Psoas muscle (tissue), 7 donors: ENCODE measurements at regions not wholly inside any gene's neighbourhood (a gene's known extent, or its start where the extent isn't known, plus 50 kb on each side); places are given as distances from the start of the nearest gene placed in this dataset.

ENCODE experiments used
- ATAC-seq, 4 donors: fragments of 200-7000 bp; cut with Tn5 transposase; one replicate each; pipeline ENCODE4 v1.9.1; 2020; ENCODE audit warnings: moderate library complexity in 3 of 4, mild to moderate bottlenecking in 2 of 4
- DNase-seq, 2 donors: peaks; one replicate each; pipeline ENCODE4 v3.0.0-alpha.2; 2020
- H3K27ac ChIP-seq: fragments of 200-600 bp; one replicate; pipeline ENCODE4 v1.8.0; 2022
- H3K27me3 ChIP-seq, 3 donors: fragments of 200-600 bp in 1 of 3; one replicate each; pipeline versions ENCODE4 v1.6.1 to v1.8.0; 2013 to 2022; ENCODE audit warnings: low read length in 2 of 3, mild to moderate bottlenecking in 2 of 3, moderate library complexity in 1 of 3; ENCODE audit not compliant: insufficient read depth in 3 of 3
- H3K36me3 ChIP-seq, 2 donors: fragments of 200-600 bp in 1 of 2; one replicate each; pipeline versions ENCODE4 v1.6.1 to v1.8.0; 2013 to 2022; ENCODE audit warnings: low read depth in 1 of 2, mild to moderate bottlenecking in 1 of 2, moderate library complexity in 1 of 2; ENCODE audit not compliant: insufficient read depth in 1 of 2
- H3K4me1 ChIP-seq: fragments of 200-600 bp; one replicate; pipeline ENCODE4 v1.8.0; 2022
- H3K4me3 ChIP-seq: fragments of 200-600 bp; one replicate; pipeline ENCODE4 v1.8.0; 2022; ENCODE audit warnings: mild to moderate bottlenecking
- H3K9me3 ChIP-seq: fragments of 200-600 bp; one replicate; pipeline ENCODE4 v1.8.0; 2022
- CTCF ChIP-seq: fragments of 200-600 bp; IDR thresholded peaks from one replicate; pipeline ENCODE4 v1.8.0; 2022; ENCODE audit warnings: antibody characterized with exemption
- WGBS, 3 donors: extraction: QIAGEN DNeasy Blood & Tissue Kit; methylation state at CpG; one replicate each; pipeline versions ENCODE4 v1.1.6 to v1.1.7; 2013; 5-methylcytosine and 5-hydroxymethylcytosine counted together
- intact Hi-C, 2 donors: fragments of 100-400 bp; cut with DNase I; formaldehyde crosslinking; loops; one replicate each; pipeline versions ENCODE4 v1.11.0 to v1.14.2; 2022
- donor health status: healthy with polysubstance abuse.
- donor health status: DM: no; HTN: no; CAD: no; lungs with moderate emphysema.
- donor health status: Bipolar disorder and iron deficiency.
- donor health status: healthy.
- donor health status: DM: yes; HTN: yes; CAD: no.
- donor health status: DM: no; HTN: no; CAD: no.
- donor health status: DM: yes; HTN: yes; CAD: no.

GRCh38 chr12:30537228-30537627, 158.4 kb downstream of the IPO8 start:
- Histone ChIP-seq H3K36me3 (no peaks in the 10 kb centered on the region), H3K4me3 (no peak overlapping the region), H3K4me1 (no peaks in the 10 kb centered on the region), H3K27ac (no peak overlapping the region), H3K9me3 (peaks cover 9% of the 10 kb centered on the region), H3K27me3 (no peaks in the 10 kb centered on the region)
- WGBS, 3 donors: 89 to 93% (median 90%) methylated on average over 2 of the region's 2 CpGs
- DNase-seq (no peak), ATAC-seq (no peak)
- intact Hi-C loops: no loop called here
- no peak for TF ChIP-seq CTCF

DNA sequence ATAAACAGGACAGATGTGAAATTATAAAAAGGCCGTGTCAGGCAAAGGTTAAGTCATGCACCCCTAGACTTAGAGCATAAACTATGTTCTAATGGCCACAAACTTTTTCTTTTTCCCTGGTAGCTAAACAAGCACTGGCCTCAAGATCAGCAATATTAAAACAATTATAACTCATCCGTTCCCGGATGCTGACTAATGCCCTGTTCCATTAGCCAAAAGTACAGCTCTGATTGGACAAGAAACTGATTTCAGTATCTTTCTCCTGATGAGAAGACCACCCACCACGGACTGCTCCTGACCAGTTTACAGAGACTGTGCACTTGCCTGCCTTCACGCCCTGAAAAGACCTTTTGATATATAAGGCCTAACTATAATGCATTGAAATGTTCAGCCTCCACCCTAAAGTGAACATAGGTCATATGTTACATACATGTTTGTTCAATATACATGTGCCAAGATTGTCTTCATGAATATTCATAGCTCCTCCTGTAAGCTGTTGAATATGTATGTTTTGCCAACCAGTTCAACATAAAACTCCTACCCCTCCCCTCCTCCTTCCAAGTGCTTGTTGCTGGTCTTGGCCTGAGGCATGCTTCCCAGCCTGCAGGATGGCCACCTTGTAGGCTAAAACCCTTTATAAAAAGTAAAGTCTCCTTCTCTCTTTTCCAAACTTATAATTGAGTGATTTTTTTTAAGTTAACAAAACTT, 162.0 kb downstream of the IPO8 start:
- intact Hi-C loops: no loop called here

GRCh38 chr12:30531731-30532678, 163.7 kb downstream of the IPO8 start:
- Histone ChIP-seq H3K36me3 (no peaks in the 10 kb centered on the region), H3K4me3 (no peak overlapping the region), H3K27ac (no peak overlapping the region), H3K4me1 (no peaks in the 10 kb centered on the region), H3K27me3 (no peaks in the 10 kb centered on the region), H3K9me3 (no peaks in the 10 kb centered on the region)
- intact Hi-C loops: no loop called here
- ATAC-seq (no peak), DNase-seq (no peak)
- no peak for TF ChIP-seq CTCF
- WGBS, 3 donors: 83 to 88% (median 86%) methylated on average over 8 of the region's 8 CpGs

More for the DNA sequence above, 162.0 kb downstream of the IPO8 start:
- H3K9me3 ChIP-seq: no peaks in the 10 kb centered on the region
- H3K36me3 ChIP-seq: no peaks in the 10 kb centered on the region
- no peaks in the 10 kb centered on the region for H3K4me1 ChIP-seq
- no peak for TF ChIP-seq CTCF
- ATAC-seq: no peak
- no peaks in the 10 kb centered on the region for H3K27me3 ChIP-seq
- no peak overlapping the region for H3K4me3 ChIP-seq
- WGBS, 3 donors: 59 to 74% (median 69%) methylated on average over 5 of the region's 5 CpGs
- no peak overlapping the region for H3K27ac ChIP-seq
- no peak for DNase-seq

- intact Hi-C loops: no loop called here
Observed at GRCh38 chr12:30529489-30530269, 166.0 kb downstream of the IPO8 start.

More at GRCh38 chr12:30529489-30530269, 166.0 kb downstream of the IPO8 start:
- no peak for ATAC-seq
- H3K27me3 ChIP-seq: no peaks in the 10 kb centered on the region
- H3K27ac ChIP-seq: no peak overlapping the region
- H3K4me1 ChIP-seq: no peaks in the 10 kb centered on the region
- H3K9me3 ChIP-seq: no peaks in the 10 kb centered on the region
- H3K36me3 ChIP-seq: no peaks in the 10 kb centered on the region
- H3K4me3 ChIP-seq: no peak overlapping the region
- no peak for DNase-seq
- WGBS, 3 donors: 81 to 86% (median 84%) methylated on average over 4 of the region's 4 CpGs
- no peak for TF ChIP-seq CTCF
